IPS-18a (cell line): ENCODE measurements at regions not wholly inside any gene's neighbourhood (a gene's known extent, or its start where the extent isn't known, plus 50 kb on each side); places are given as distances from the start of the nearest gene placed in this dataset.

Source experiments
- H3K27ac ChIP-seq: one replicate; pipeline ENCODE4 v1.5.1; 2013; ENCODE audit warnings: low read length
- H3K27me3 ChIP-seq: one replicate; pipeline ENCODE4 v1.6.1; 2013; ENCODE audit warnings: mild to moderate bottlenecking, low read length; ENCODE audit not compliant: control insufficient read depth, insufficient read depth
- H3K36me3 ChIP-seq: one replicate; pipeline ENCODE4 v1.6.1; 2013; ENCODE audit warnings: low read depth, low read length; ENCODE audit not compliant: control insufficient read depth
- H3K4me1 ChIP-seq: one replicate; pipeline ENCODE4 v1.6.1; 2013; ENCODE audit warnings: low read depth, low read length; ENCODE audit not compliant: control insufficient read depth
- H3K4me3 ChIP-seq: one replicate; pipeline ENCODE4 v1.5.1; 2013; ENCODE audit warnings: low read length
- H3K9ac ChIP-seq: one replicate; pipeline ENCODE4 v1.6.1; 2013; ENCODE audit warnings: mild to moderate bottlenecking, low read length, moderate library complexity
- H3K9me3 ChIP-seq: one replicate; pipeline ENCODE4 v1.6.1; 2013; ENCODE audit warnings: low read depth, low read length; ENCODE audit not compliant: control insufficient read depth

DNA sequence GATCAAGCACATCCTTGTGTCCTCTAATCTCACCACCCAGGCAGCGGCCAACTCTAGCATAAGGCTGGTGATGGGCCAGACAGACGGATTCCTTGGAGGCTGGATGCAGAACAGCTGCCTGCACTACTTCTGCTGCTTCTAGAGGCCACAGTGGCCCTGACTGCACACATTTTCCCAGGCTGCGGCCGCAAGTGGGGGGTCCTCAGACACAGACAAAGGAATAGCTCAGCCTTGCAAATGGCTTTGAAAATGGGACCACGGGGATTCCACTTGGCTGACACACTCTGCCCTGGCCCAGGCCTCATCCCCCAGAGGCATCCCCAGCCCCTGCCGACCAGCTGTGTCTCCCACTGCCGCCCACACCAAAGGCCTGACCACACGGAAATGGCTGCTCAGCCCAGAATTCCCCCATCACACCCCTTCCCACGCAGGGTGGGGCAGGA is 540.8 kb downstream of the BNC2 start:
- no peak overlapping the region for H3K27ac ChIP-seq
- no peaks in the 10 kb centered on the region for H3K9me3 ChIP-seq
- H3K4me1 ChIP-seq = no peaks in the 10 kb centered on the region
- no peak overlapping the region for H3K9ac ChIP-seq
- H3K27me3 ChIP-seq = no peaks in the 10 kb centered on the region
- H3K36me3 ChIP-seq = no peaks in the 10 kb centered on the region
- H3K4me3 ChIP-seq = no peak overlapping the region

DNA sequence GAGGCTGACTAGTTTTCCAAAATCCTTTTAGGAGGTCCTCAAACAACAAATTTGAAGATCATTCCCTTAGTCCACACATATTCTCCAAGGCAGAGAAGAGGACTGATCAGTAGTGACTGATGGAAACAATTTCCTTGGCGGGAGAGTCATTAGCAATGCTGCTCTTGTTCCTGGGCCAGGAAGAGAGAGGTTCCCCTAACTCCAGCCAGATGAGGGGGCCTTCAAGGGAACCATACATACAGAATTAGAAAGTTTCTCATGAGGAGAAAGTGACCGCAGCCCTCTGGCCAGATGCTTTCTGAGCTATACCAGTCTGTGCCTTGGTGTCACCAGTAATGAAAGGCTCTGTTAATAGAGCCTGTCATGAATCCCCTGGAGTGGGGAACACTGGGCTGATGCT is 539.4 kb downstream of the BNC2 start:
- Histone ChIP-seq H3K9me3 (no peaks in the 10 kb centered on the region), H3K27ac (no peak overlapping the region), H3K36me3 (no peaks in the 10 kb centered on the region), H3K4me3 (no peak overlapping the region), H3K4me1 (no peaks in the 10 kb centered on the region), H3K9ac (no peak overlapping the region), H3K27me3 (no peaks in the 10 kb centered on the region)

DNA sequence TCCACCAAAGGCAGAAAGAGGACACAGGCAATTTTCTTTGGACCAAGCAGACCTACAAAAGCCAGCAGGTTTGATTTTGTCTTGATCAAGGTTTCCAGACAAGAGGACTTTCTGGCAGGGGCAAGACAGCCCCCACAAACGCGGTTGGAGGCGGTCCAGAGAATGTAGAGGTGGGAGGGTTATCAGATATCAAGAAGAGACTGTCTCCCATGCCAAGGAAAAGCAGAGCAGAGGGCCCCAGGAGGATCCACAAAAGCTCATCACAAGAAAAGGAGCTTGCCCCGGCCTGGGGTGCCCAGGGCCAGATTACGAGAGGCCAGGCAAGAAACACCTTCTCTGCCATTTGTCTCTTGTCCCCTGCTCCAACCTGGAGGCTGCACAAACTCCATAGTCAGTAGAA is 538.9 kb downstream of the BNC2 start:
- no peaks in the 10 kb centered on the region for H3K27me3 ChIP-seq
- H3K27ac ChIP-seq = no peak overlapping the region
- no peaks in the 10 kb centered on the region for H3K9me3 ChIP-seq
- no peaks in the 10 kb centered on the region for H3K4me1 ChIP-seq
- H3K36me3 ChIP-seq = no peaks in the 10 kb centered on the region
- no peak overlapping the region for H3K9ac ChIP-seq
- no peak overlapping the region for H3K4me3 ChIP-seq

DNA sequence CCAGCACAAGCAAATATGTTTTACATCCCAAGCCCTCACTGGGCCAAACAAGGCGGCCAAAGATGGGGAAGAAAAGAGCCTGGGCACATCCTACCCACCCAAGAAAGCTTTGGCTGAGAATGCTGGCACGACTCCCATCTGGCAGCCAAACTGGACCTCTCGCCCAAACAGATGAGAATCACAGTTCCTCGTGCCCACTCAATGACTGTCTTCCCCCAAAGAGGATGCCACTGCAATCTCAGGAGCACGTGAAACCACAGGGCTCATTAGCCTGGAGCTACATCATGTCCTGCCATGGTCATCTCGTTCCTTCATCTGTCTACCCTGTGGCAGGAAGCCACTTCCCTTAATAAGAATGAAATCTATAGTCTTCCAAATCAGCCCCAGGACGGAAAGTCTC is 536.8 kb downstream of the BNC2 start:
- no peaks in the 10 kb centered on the region for H3K36me3 ChIP-seq
- H3K9ac ChIP-seq = no peak overlapping the region
- H3K27ac ChIP-seq = no peak overlapping the region
- H3K9me3 ChIP-seq = no peaks in the 10 kb centered on the region
- H3K4me1 ChIP-seq = no peaks in the 10 kb centered on the region
- H3K27me3 ChIP-seq = no peaks in the 10 kb centered on the region
- no peak overlapping the region for H3K4me3 ChIP-seq

DNA sequence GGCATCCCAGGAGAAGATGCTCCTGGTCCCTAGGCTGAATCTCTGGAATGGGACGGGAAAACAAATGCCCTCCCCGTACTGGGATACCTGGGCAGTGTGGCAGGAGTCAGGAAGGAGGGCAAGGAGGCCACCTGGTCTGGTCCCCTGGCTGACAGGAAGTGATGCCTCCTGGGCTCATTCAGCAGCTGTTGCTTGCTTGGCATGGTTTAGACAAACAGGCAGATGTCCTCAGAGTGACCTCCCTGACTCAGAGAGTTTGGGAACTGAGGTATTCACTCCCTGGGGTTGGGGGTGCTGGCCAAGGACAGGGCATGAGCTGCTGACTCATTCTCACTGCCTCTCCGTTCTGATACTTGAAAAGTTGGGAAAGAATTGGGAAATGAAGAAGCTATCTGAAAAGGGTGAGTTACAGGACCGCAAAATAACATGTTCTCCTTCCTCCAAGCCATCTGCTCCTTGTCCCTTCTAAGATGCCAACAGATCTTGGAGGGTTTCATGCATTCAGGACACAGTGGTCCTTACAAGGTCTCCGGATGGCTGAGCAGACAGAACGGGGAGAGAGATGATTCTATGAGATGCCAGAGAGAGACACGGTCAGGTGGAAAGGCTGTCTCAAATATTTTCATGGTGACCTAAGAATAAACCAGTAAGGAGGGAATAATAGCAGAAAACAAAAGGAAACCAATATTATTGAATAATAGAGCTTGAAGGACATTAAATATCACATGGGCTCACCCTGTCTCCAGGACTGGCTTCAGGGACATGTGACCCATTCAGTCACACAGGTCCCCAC is 534.5 kb downstream of the BNC2 start:
- H3K36me3 ChIP-seq = no peaks in the 10 kb centered on the region
- H3K4me3 ChIP-seq = no peak overlapping the region
- H3K27me3 ChIP-seq = no peaks in the 10 kb centered on the region
- no peaks in the 10 kb centered on the region for H3K4me1 ChIP-seq
- H3K27ac ChIP-seq = no peak overlapping the region
- H3K9ac ChIP-seq = no peak overlapping the region
- no peaks in the 10 kb centered on the region for H3K9me3 ChIP-seq

DNA sequence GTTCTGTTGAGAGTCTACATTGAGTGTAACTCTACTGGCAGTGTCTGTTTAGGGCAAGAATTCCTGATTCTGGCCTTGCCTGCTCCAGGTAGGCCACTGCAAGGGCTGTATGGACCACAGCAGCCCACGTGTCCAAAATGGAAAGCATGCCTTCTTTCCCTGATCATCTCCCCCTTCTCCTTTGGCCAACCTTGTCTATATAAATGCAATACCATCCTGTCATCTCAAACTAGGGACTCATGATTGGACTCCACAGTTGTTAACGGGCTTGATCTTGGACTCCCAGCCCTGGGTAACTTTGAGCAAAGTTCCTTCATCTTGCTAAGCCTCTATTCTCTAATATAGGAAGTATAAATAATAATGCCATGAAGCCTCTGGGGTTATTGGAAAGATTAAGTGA is 533.6 kb downstream of the BNC2 start:
- no peak overlapping the region for H3K4me3 ChIP-seq
- no peak overlapping the region for H3K27ac ChIP-seq
- no peaks in the 10 kb centered on the region for H3K9me3 ChIP-seq
- H3K27me3 ChIP-seq = no peaks in the 10 kb centered on the region
- no peak overlapping the region for H3K9ac ChIP-seq
- H3K36me3 ChIP-seq = no peaks in the 10 kb centered on the region
- H3K4me1 ChIP-seq = no peaks in the 10 kb centered on the region

DNA sequence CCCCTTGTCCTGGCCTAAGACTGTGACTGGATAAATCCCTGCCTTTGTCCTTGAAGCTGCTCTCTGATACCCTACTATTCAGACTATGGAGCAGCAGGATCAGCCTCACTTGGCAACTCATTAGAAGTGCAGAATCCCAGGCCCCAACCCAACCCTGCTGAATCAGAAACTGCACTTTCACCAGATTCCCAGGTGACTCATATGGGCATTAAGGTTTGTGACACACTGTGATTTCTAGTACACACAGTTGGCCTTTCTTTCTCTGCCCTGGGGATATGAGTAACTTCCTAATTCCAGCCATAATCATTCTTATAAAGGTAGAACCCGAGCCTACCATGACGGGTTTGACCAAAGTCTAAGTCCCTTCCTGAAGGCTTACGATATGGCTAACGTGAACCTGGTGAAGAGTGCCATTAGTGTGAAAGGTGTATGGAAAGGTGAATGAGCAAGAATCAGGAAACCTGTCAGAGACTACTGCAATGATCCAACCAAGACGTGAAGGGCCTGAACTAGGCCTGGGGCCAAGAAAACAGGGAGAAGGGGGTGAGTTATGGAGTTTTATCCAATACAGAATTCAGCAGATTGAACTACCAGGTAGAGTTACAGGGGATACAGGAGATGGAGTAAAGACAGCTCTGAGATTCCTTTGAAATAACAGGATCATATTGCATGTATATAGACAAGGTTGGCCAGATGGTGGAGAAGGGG is 533.0 kb downstream of the BNC2 start:
- no peaks in the 10 kb centered on the region for H3K4me1 ChIP-seq
- H3K9ac ChIP-seq = no peak overlapping the region
- no peaks in the 10 kb centered on the region for H3K9me3 ChIP-seq
- no peaks in the 10 kb centered on the region for H3K36me3 ChIP-seq
- H3K4me3 ChIP-seq = no peak overlapping the region
- H3K27ac ChIP-seq = no peak overlapping the region
- H3K27me3 ChIP-seq = no peaks in the 10 kb centered on the region

DNA sequence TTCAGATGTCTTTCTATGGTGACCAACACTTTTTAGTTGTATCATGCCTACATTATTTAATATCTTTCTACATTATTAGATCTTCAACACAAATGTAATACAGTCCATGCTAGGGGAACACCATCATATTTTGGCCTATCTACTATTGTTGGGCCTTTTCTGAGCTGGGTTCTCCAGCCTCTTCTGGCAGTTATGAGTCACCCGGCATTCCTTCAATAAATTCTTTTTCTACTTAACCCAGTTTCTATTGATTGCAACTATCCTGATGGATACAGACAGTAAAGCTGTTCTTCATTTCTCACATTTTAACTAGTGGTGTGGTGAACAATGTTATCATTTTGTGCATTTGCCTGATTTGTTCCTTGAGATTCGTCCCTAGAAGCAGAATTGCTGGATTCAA is 529.3 kb downstream of the BNC2 start:
- no peaks in the 10 kb centered on the region for H3K27me3 ChIP-seq
- H3K4me1 ChIP-seq = no peaks in the 10 kb centered on the region
- no peaks in the 10 kb centered on the region for H3K9me3 ChIP-seq
- H3K36me3 ChIP-seq = no peaks in the 10 kb centered on the region
- no peak overlapping the region for H3K4me3 ChIP-seq
- no peak overlapping the region for H3K27ac ChIP-seq
- H3K9ac ChIP-seq = no peak overlapping the region

DNA sequence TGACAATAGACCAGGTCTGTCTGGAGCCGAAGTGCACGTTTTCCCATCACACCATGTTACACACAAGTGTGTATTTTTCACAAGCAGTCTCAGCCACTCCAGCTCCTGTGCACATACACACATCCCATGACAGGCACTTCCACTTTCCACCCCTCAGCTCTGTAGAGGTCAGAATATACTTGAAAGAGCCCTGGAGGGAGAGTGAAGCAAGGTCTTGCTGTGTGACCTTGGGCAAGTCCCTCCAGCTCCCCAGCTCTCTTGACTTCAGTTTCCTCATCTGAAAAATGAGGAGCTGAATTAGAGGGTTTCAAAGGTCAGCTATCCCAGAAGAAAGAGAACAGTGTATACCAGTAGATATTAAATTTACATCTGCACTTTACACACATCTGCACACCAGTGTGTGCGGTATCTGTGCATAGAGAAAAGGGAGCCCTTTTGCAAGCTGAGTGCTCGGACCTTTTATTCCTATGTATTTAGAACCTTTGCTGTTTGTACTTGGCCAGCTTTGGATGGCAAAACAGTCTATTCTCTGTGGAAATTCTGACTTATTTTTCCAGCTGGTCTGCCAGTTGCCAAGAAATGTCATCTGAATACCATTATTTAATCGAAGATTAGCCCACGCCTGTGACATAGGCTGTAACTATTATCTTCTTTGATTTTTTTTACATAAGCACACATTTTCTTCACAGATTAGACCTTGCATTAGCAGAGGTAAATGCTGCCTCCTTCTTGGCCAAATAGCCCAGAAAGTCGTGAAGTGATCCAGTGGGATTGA is 528.0 kb downstream of the BNC2 start:
- H3K36me3 ChIP-seq = no peaks in the 10 kb centered on the region
- H3K9me3 ChIP-seq = no peaks in the 10 kb centered on the region
- no peak overlapping the region for H3K4me3 ChIP-seq
- no peak overlapping the region for H3K9ac ChIP-seq
- no peaks in the 10 kb centered on the region for H3K4me1 ChIP-seq
- no peak overlapping the region for H3K27ac ChIP-seq
- no peaks in the 10 kb centered on the region for H3K27me3 ChIP-seq

DNA sequence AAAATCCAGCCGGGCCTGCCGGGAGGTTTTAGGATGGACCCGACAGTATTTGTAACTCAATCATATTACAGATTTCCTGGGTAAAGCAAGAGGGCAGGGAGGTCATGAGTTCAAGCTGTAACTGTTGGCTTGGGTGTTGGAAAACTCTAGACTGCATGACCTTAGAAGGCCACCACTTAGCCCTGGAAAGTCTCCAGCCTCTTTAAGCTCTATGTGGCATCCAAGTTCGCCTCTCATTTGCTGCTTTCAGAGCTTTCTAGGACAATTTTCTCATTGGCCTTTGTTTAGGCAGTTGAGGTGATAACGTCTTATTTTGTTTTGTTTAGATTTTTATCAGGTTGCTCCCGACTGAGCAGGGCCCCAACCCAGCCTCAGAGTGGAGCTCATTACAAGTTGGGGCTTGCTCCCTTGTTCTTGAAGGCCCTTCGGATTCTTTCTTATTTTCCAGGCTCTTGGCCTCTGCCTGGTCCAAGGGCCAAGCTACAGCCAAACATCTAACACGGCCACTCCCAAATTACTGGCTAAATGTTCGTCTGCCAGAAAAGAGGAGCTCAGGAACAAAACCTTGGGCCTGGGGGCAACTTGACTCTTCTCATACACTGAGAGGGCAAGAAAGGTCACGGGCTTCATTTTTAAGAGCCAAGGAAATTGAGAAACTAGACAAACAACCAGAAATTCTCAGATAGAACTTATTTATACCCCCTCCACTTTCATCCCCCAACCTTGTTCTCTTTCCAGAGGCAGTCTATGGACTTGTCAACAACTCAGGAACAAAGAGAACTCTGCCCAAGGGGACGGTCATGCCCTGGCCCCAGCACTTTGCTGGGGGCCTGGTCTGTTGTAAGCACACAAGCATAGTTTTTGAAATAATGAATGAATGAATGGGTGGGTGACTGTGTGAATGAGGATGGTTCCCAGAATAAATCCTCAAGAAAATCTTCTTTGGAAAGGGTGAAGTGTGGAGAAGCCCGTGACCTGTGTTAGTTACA is 526.9 kb downstream of the BNC2 start:
- H3K27ac ChIP-seq = no peak overlapping the region
- H3K36me3 ChIP-seq = no peaks in the 10 kb centered on the region
- H3K4me1 ChIP-seq = no peaks in the 10 kb centered on the region
- no peak overlapping the region for H3K4me3 ChIP-seq
- H3K27me3 ChIP-seq = no peaks in the 10 kb centered on the region
- no peak overlapping the region for H3K9ac ChIP-seq
- H3K9me3 ChIP-seq = no peaks in the 10 kb centered on the region

DNA sequence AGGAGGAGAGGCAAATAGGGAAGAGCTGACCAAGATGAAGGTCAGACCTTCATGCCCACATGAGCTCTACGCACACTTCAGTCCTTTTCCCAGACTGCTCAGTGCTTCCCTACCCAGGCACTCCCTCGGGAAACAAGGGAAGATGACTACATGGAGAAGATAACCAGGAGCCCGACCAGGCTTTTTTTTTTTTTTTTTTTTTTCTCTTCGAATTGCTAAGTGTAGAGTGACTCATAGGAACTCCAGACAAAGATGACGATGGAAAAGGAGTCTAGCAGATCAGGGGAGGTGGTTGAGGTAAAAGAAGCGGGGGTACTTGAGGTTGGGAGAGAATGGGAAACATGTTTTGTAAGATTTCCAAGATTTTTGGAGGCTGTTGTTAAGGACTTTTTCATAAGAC is 526.1 kb downstream of the BNC2 start:
- H3K9me3 ChIP-seq = no peaks in the 10 kb centered on the region
- H3K36me3 ChIP-seq = no peaks in the 10 kb centered on the region
- H3K27ac ChIP-seq = no peak overlapping the region
- H3K4me3 ChIP-seq = no peak overlapping the region
- no peaks in the 10 kb centered on the region for H3K4me1 ChIP-seq
- H3K27me3 ChIP-seq = no peaks in the 10 kb centered on the region
- no peak overlapping the region for H3K9ac ChIP-seq
